ENCODE measurements at regions not wholly inside any gene's neighbourhood (a gene's known extent, or its start where the extent isn't known, plus 50 kb on each side); places are given as distances from the start of the nearest gene placed in this dataset.

GRCh38 chr11:23078289-23078971 is 218.2 kb upstream of the CCDC179 start:
- Histone ChIP-seq H3K36me3 (no peaks in the 10 kb centered on the region), H3K27ac (no peak overlapping the region), H3K4me3 (no peak overlapping the region), H3K4me1 (no peaks in the 10 kb centered on the region), H3K27me3 (no peaks in the 10 kb centered on the region), H3K9me3 (no peaks in the 10 kb centered on the region)
- DNase-seq (ENCODE audit: extremely low spot score in 2 of 2), result no peak
- TF ChIP-seq POLR2AphosphoS5 (IDR thresholded peaks at IDR 0.05; ENCODE audit: insufficient read depth in 1 of 2, low read depth in 1 of 2), result no peak
- no peak for TF ChIP-seq POLR2A (IDR thresholded peaks at IDR 0.05)
- intact Hi-C loops (cut with DNase I), result no loop called here

- H3K36me3 ChIP-seq, result no peaks in the 10 kb centered on the region
- H3K4me3 ChIP-seq, result no peak overlapping the region
- no peaks in the 10 kb centered on the region for H3K9me3 ChIP-seq
- TF ChIP-seq POLR2A (IDR thresholded peaks at IDR 0.05), result no peak
- TF ChIP-seq CTCF (IDR thresholded peaks at IDR 0.05), result no peak
- no peak for TF ChIP-seq POLR2AphosphoS5 (IDR thresholded peaks at IDR 0.05; ENCODE audit: insufficient read depth in 1 of 2, low read depth in 1 of 2)
- intact Hi-C loops (cut with DNase I), result no loop called here
- no peaks in the 10 kb centered on the region for H3K4me1 ChIP-seq
- DNase-seq (ENCODE audit: extremely low spot score in 2 of 2), result no peak
- no peaks in the 10 kb centered on the region for H3K27me3 ChIP-seq
- no peak overlapping the region for H3K27ac ChIP-seq
Measured at GRCh38 chr11:23079382-23079813, 219.1 kb upstream of the CCDC179 start.

- Histone ChIP-seq H3K4me1 (no peaks in the 10 kb centered on the region), H3K9me3 (no peaks in the 10 kb centered on the region), H3K36me3 (no peaks in the 10 kb centered on the region), H3K27ac (no peak overlapping the region), H3K4me3 (no peak overlapping the region), H3K27me3 (no peaks in the 10 kb centered on the region)
- TF ChIP-seq POLR2A (IDR thresholded peaks at IDR 0.05), result no peak
- no peak for TF ChIP-seq POLR2AphosphoS5 (IDR thresholded peaks at IDR 0.05; ENCODE audit: insufficient read depth in 1 of 2, low read depth in 1 of 2)
- TF ChIP-seq CTCF (IDR thresholded peaks at IDR 0.05), result no peak
- intact Hi-C loops (cut with DNase I), result no loop called here
- no peak for DNase-seq (ENCODE audit: extremely low spot score in 2 of 2)
Measured at GRCh38 chr11:23087407-23087806, 227.1 kb upstream of the CCDC179 start.

GRCh38 chr11:23090659-23091058 is 230.4 kb upstream of the CCDC179 start:
- intact Hi-C loops (cut with DNase I), result no loop called here
- Histone ChIP-seq H3K9me3 (no peaks in the 10 kb centered on the region), H3K4me1 (no peaks in the 10 kb centered on the region), H3K27ac (no peak overlapping the region), H3K27me3 (no peaks in the 10 kb centered on the region), H3K4me3 (no peak overlapping the region), H3K36me3 (no peaks in the 10 kb centered on the region)
- TF ChIP-seq CTCF (IDR thresholded peaks at IDR 0.05) (no peak), POLR2AphosphoS5 (IDR thresholded peaks at IDR 0.05; ENCODE audit: insufficient read depth in 1 of 2, low read depth in 1 of 2) (no peak), POLR2A (IDR thresholded peaks at IDR 0.05) (no peak)
- DNase-seq (ENCODE audit: extremely low spot score in 2 of 2), result no peak

GRCh38 chr11:23095650-23096189 is 235.4 kb upstream of the CCDC179 start:
- intact Hi-C loops (cut with DNase I), result no loop called here
- no peak for DNase-seq (ENCODE audit: extremely low spot score in 2 of 2)
- no peaks in the 10 kb centered on the region for H3K4me1 ChIP-seq
- H3K36me3 ChIP-seq, result no peaks in the 10 kb centered on the region
- no peaks in the 10 kb centered on the region for H3K27me3 ChIP-seq
- no peak overlapping the region for H3K27ac ChIP-seq
- TF ChIP-seq CTCF (IDR thresholded peaks at IDR 0.05), result no peak
- no peak for TF ChIP-seq POLR2AphosphoS5 (IDR thresholded peaks at IDR 0.05; ENCODE audit: insufficient read depth in 1 of 2, low read depth in 1 of 2)
- TF ChIP-seq POLR2A (IDR thresholded peaks at IDR 0.05), result no peak
- no peak overlapping the region for H3K4me3 ChIP-seq
- no peaks in the 10 kb centered on the region for H3K9me3 ChIP-seq
